CD14-positive monocyte (primary cell): ENCODE measurements at regions not wholly inside any gene's neighbourhood (a gene's known extent, or its start where the extent isn't known, plus 50 kb on each side); places are given as distances from the start of the nearest gene placed in this dataset.

ENCODE experiments used
- DNase-seq, 3 donors: peaks; one replicate each; pipeline ENCODE4 v3.0.0-alpha.2; 2011 to 2022
- H2AFZ ChIP-seq: 2 replicates; pipeline ENCODE4 v1.6.0; 2012; ENCODE audit warnings: mild to moderate bottlenecking, low read depth, low read length, inconsistent platforms; ENCODE audit not compliant: insufficient read depth, poor library complexity, severe bottlenecking
- H3K27ac ChIP-seq, 2 donors: 1 replicate in 1 of 2; 2 replicates in 1 of 2; pipeline ENCODE4 v1.5.1; 2012 to 2013; ENCODE audit warnings: low read length in 2 of 2, control low read depth in 1 of 2, inconsistent platforms in 1 of 2, low read depth in 1 of 2, mild to moderate bottlenecking in 1 of 2
- H3K27me3 ChIP-seq, 2 donors: one replicate each; pipeline versions ENCODE4 v1.6.0 to v1.6.1; 2011 to 2013; ENCODE audit warnings: low read length in 2 of 2; ENCODE audit not compliant: control insufficient read depth in 2 of 2, insufficient read depth in 2 of 2
- H3K36me3 ChIP-seq, 2 donors: replicated peaks in 1 of 2; 1 replicate in 1 of 2; 2 replicates in 1 of 2; pipeline versions ENCODE4 v1.5.1 to v1.6.1; 2012 to 2013; ENCODE audit warnings: low read length in 2 of 2, control low read depth in 1 of 2, inconsistent platforms in 1 of 2, mild to moderate bottlenecking in 1 of 2; ENCODE audit not compliant: insufficient read depth in 2 of 2, control insufficient read depth in 1 of 2
- H3K4me1 ChIP-seq, 2 donors: 1 replicate in 1 of 2; 2 replicates in 1 of 2; pipeline versions ENCODE4 v1.5.1 to v1.6.1; 2012 to 2013; ENCODE audit warnings: low read length in 2 of 2, control low read depth in 1 of 2, inconsistent platforms in 1 of 2, mild to moderate bottlenecking in 1 of 2, moderate library complexity in 1 of 2; ENCODE audit not compliant: insufficient read depth in 2 of 2, control insufficient read depth in 1 of 2
- H3K4me2 ChIP-seq: replicated peaks from 2 replicates; pipeline ENCODE3; 2012; ENCODE audit warnings: low read length, moderate library complexity, mild to moderate bottlenecking; ENCODE audit not compliant: poor library complexity, severe bottlenecking; ENCODE audit errors: extremely low read depth
- H3K4me3 ChIP-seq, 3 experiments: fragments of 200-600 bp in 1 of 3; sonication (generic) in 1 of 3; replicated peaks in 1 of 3; 1 replicate in 2 of 3; 2 replicates in 1 of 3; pipeline ENCODE4 v1.5.1; 2011 to 2013; ENCODE audit warnings: low read length in 3 of 3, mild to moderate bottlenecking in 3 of 3, control low read depth in 2 of 3, low read depth in 2 of 3, inconsistent platforms in 1 of 3, moderate library complexity in 1 of 3
- H3K79me2 ChIP-seq: 2 replicates; pipeline ENCODE4 v1.6.0; 2012; ENCODE audit warnings: mild to moderate bottlenecking, control low read depth, inconsistent platforms, low read length, moderate library complexity; ENCODE audit not compliant: insufficient read depth
- H3K9ac ChIP-seq: 2 replicates; pipeline ENCODE4 v1.6.0; 2017; ENCODE audit warnings: low read length, mild to moderate bottlenecking; ENCODE audit not compliant: insufficient read depth, poor library complexity, severe bottlenecking
- H3K9me3 ChIP-seq, 2 donors: replicated peaks in 1 of 2; 1 replicate in 1 of 2; 2 replicates in 1 of 2; pipeline versions ENCODE4 v1.5.1 to v1.6.1; 2012 to 2013; ENCODE audit warnings: low read length in 2 of 2, control low read depth in 1 of 2; ENCODE audit not compliant: control insufficient read depth in 1 of 2, insufficient read depth in 1 of 2
- H4K20me1 ChIP-seq: 2 replicates; pipeline ENCODE4 v1.6.0; 2012; ENCODE audit warnings: mild to moderate bottlenecking, low read length, control low read depth, moderate library complexity; ENCODE audit not compliant: insufficient read depth
- H3K27ac Mint-ChIP-seq, 7 donors: one replicate each; pipeline ENCODE4 v1.8.0; 2020; ENCODE audit warnings: mild to moderate bottlenecking in 7 of 7, mixed read lengths in 7 of 7, moderate library complexity in 6 of 7, inconsistent platforms in 2 of 7
- H3K27me3 Mint-ChIP-seq, 3 donors: one replicate each; pipeline ENCODE4 v1.8.0; 2021 to 2022; ENCODE audit warnings: low read depth in 3 of 3, mild to moderate bottlenecking in 3 of 3, mixed read lengths in 3 of 3, moderate library complexity in 3 of 3, inconsistent platforms in 1 of 3
- H3K36me3 Mint-ChIP-seq, 2 donors: one replicate each; pipeline ENCODE4 v1.8.0; 2020; ENCODE audit warnings: mixed read lengths in 2 of 2, inconsistent platforms in 1 of 2, mild to moderate bottlenecking in 1 of 2
- H3K4me1 Mint-ChIP-seq: one replicate; pipeline ENCODE4 v1.8.0; 2020; ENCODE audit warnings: mild to moderate bottlenecking, mixed read lengths
- H3K4me3 Mint-ChIP-seq, 2 donors: one replicate each; pipeline ENCODE4 v1.8.0; 2020; ENCODE audit warnings: mild to moderate bottlenecking in 2 of 2, mixed read lengths in 2 of 2, moderate library complexity in 1 of 2
- H3K9me3 Mint-ChIP-seq, 7 donors: one replicate each; pipeline ENCODE4 v1.8.0; 2020 to 2022; ENCODE audit warnings: mixed read lengths in 7 of 7, mild to moderate bottlenecking in 6 of 7, moderate library complexity in 6 of 7, inconsistent platforms in 2 of 7
- CTCF ChIP-seq: fragments of 200-600 bp; IDR thresholded peaks from one replicate; pipeline ENCODE4 v1.8.0; 2022; ENCODE audit warnings: antibody characterized with exemption, mild to moderate bottlenecking
- WGBS: methylation state at CpG from one replicate; pipeline ENCODE4 v1.1.5; 2013; ENCODE audit warnings: missing lambda C conversion rate; ENCODE audit not compliant: insufficient coverage; 5-methylcytosine and 5-hydroxymethylcytosine counted together
- intact Hi-C, 2 donors: fragments of 100-400 bp; cut with micrococcal nuclease; formaldehyde crosslinking; loops; one replicate each; pipeline versions ENCODE4 v1.15.0 to v1.15.1; 2023

DNA sequence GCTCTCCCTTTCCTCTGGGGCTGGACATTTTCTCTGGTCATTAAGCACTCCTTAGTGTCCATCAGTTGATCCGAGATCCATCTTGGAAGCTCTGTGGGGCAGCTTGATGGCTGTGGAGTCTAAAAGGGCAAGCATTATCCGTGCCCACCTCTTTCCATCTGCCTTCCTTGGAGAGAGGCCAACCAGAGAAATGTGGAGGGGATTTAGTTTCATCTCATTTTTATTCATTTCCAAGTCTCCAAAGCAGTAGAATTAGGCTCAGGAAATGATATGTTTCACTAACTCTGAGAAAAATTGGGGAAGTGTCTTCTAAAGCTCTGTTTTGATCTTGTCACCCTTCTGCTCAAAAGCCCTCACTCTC, 95.9 kb upstream of the KLHL25 start:
- no peak overlapping the region for H3K9ac ChIP-seq
- H3K4me1 ChIP-seq = no peaks in the 10 kb centered on the region
- H3K4me3 ChIP-seq = no peak overlapping the region
- no peak overlapping the region for H3K4me2 ChIP-seq
- H3K27me3 ChIP-seq = no peaks in the 10 kb centered on the region
- WGBS = no CpG with 5 or more reads among the region's 2 CpGs
- Mint-ChIP-seq H3K36me3 (no peaks in the 10 kb centered on the region), H3K27me3 (peaks cover 6 to 10% (median 7%) of the 10 kb centered on the region in 3 donors), H3K4me1 (no peaks in the 10 kb centered on the region), H3K9me3 (no peaks in the 10 kb centered on the region), H3K4me3 (no peak overlapping the region), H3K27ac (no peak overlapping the region)
- H3K79me2 ChIP-seq = no peaks in the 10 kb centered on the region
- no peak overlapping the region for H3K27ac ChIP-seq
- TF ChIP-seq CTCF = no peak
- H3K9me3 ChIP-seq = no peaks in the 10 kb centered on the region
- no peak for DNase-seq
- H2AFZ ChIP-seq = no peak overlapping the region
- intact Hi-C loops = no loop called here
- H4K20me1 ChIP-seq = no peaks in the 10 kb centered on the region
- H3K36me3 ChIP-seq = no peaks in the 10 kb centered on the region

GRCh38 chr15:85891470-85891869, 96.7 kb upstream of the KLHL25 start:
- Histone ChIP-seq H3K27me3 (no peaks in the 10 kb centered on the region), H2AFZ (no peak overlapping the region), H3K4me2 (no peak overlapping the region), H3K27ac (no peak overlapping the region), H3K36me3 (no peaks in the 10 kb centered on the region), H3K79me2 (no peaks in the 10 kb centered on the region), H3K4me3 (no peak overlapping the region), H3K4me1 (no peaks in the 10 kb centered on the region), H3K9me3 (no peaks in the 10 kb centered on the region), H3K9ac (no peak overlapping the region), H4K20me1 (no peaks in the 10 kb centered on the region)
- no peaks in the 10 kb centered on the region for H3K9me3 Mint-ChIP-seq
- H3K27me3 Mint-ChIP-seq = peaks cover 5 to 8% (median 6%) of the 10 kb centered on the region in 3 donors
- no peak for DNase-seq
- no peaks in the 10 kb centered on the region for H3K36me3 Mint-ChIP-seq
- H3K4me1 Mint-ChIP-seq = no peaks in the 10 kb centered on the region
- no peak overlapping the region for H3K4me3 Mint-ChIP-seq
- intact Hi-C loops = no loop called here
- no peak for TF ChIP-seq CTCF
- no peak overlapping the region for H3K27ac Mint-ChIP-seq
- WGBS = no CpG with 5 or more reads among the region's 1 CpG
